ENCODE measurements at regions not wholly inside any gene's neighbourhood (a gene's known extent, or its start where the extent isn't known, plus 50 kb on each side); places are given as distances from the start of the nearest gene placed in this dataset.

GRCh38 chr7:24059775-24060174, 224.2 kb upstream of the NPY start:
- Histone ChIP-seq H2BK5ac (ENCODE audit: low read depth, low read length, poor library complexity, severe bottlenecking) (no peak overlapping the region), H3K9me3 (ENCODE audit: control insufficient read depth, insufficient read depth, low read length) (peaks cover 2% of the 10 kb centered on the region; the same call in 1 of the 2 replicates), H3K9ac (ENCODE audit: low read depth, low read length) (no peak overlapping the region), H3K4me3 (ENCODE audit: insufficient read depth, low read depth, low read length) (no peak overlapping the region), H4K8ac (ENCODE audit: low read depth in 2 of 2, low read length in 2 of 2) (no peak overlapping the region), H2AK5ac (ENCODE audit: low read depth, low read length) (no peak overlapping the region), H2BK15ac (ENCODE audit: low read depth, low read length) (no peak overlapping the region), H4K91ac (ENCODE audit: insufficient read depth, low read depth, low read length) (no peak overlapping the region), H3K4me2 (ENCODE audit: low read depth, low read length) (no peak overlapping the region), H3K23ac (ENCODE audit: low read depth, low read length) (no peak overlapping the region), H4K5ac (ENCODE audit: low read depth, low read length) (no peak overlapping the region), H4K20me1 (ENCODE audit: insufficient read depth, low read length) (no peaks in the 10 kb centered on the region), H3K9me1 (ENCODE audit: insufficient read depth, low read length) (no peaks in the 10 kb centered on the region), H2BK20ac (ENCODE audit: low read depth, low read length) (no peak overlapping the region), H3K14ac (replicated peaks; ENCODE audit: low read depth, low read length) (no peak overlapping the region), H2BK120ac (ENCODE audit: low read depth, low read length) (no peak overlapping the region), H3K4ac (ENCODE audit: low read depth, low read length) (no peak overlapping the region), H2AK9ac (replicated peaks; ENCODE audit: low read depth, low read length, poor library complexity) (no peak overlapping the region), H3K4me1 (ENCODE audit: control insufficient read depth, insufficient read depth, low read length) (no peaks in the 10 kb centered on the region), H3K79me1 (ENCODE audit: low read depth in 1 of 2, low read length in 2 of 2) (no peaks in the 10 kb centered on the region), H3K27ac (ENCODE audit: insufficient read depth, low read length) (no peak overlapping the region), H2AFZ (replicated peaks; ENCODE audit: low read length, poor library complexity) (no peak overlapping the region), H3K36me3 (ENCODE audit: control insufficient read depth, insufficient read depth, low read length) (no peaks in the 10 kb centered on the region), H3K18ac (ENCODE audit: low read depth, low read length) (no peak overlapping the region), H3K27me3 (ENCODE audit: control insufficient read depth, insufficient read depth, low read length) (no peaks in the 10 kb centered on the region), H3K56ac (ENCODE audit: extremely low read depth, insufficient read depth, low read length) (no peak overlapping the region)
- no peak for DNase-seq
- WGBS, 2 experiments (ENCODE audit: extremely low coverage in 2 of 2, insufficient read length in 1 of 2): 90% methylated on average over 2 of the region's 12 CpGs; no CpG with 5 or more reads in 1 of the 2 experiments
- dilution Hi-C loops (cut with HindIII; ENCODE audit: low sequenced_read_pairs, unreplicated experiment) (no loop called here), intact Hi-C loops (cut with micrococcal nuclease) (no loop called here), in situ Hi-C loops (cut with MboI; ENCODE audit: low sequenced_read_pairs) (no loop called here)
- ATAC-seq (ENCODE audit: low read depth): no peak
- POLR2A ChIA-PET (ENCODE audit: unreplicated experiment): no interaction called here
- CTCF ChIA-PET: no interaction called here
- BruUV-seq (replicated peaks): no TSS peak
- TF ChIP-seq RAD21 (IDR thresholded peaks at IDR 0.05; ENCODE audit: low read length): no peak
- no peak for TF ChIP-seq USF2 (IDR thresholded peaks at IDR 0.05; ENCODE audit: low read depth, low read length)
- no peak for TF ChIP-seq MAZ (IDR thresholded peaks at IDR 0.05; ENCODE audit: borderline replicate concordance, low read depth, low read length)
- no peak for TF ChIP-seq SMC3 (IDR thresholded peaks at IDR 0.05; ENCODE audit: low read depth, low read length)
- TF ChIP-seq CTCF (conservative IDR thresholded peaks at IDR 0.05; ENCODE audit: low read depth, low read length): no peak
- TF ChIP-seq BHLHE40 (IDR thresholded peaks at IDR 0.05; ENCODE audit: low read depth, low read length): no peak
- no peak for TF ChIP-seq RFX5 (IDR thresholded peaks at IDR 0.05; ENCODE audit: low read depth, low read length)
- TF ChIP-seq RCOR1 (IDR thresholded peaks at IDR 0.05; ENCODE audit: insufficient replicate concordance, low read length): no peak
- no peak for TF ChIP-seq MAFK (IDR thresholded peaks at IDR 0.05; ENCODE audit: low read depth, low read length)
- TF ChIP-seq CEBPB (IDR thresholded peaks at IDR 0.05; ENCODE audit: low read depth, low read length): no peak
- no peak for TF ChIP-seq FOS (IDR thresholded peaks at IDR 0.05; ENCODE audit: low read depth, low read length)
- no peak for TF ChIP-seq MXI1 (IDR thresholded peaks at IDR 0.05; ENCODE audit: borderline replicate concordance, low read depth, low read length)

Data from IMR-90 (cell line).